ENCODE measurements at regions not wholly inside any gene's neighbourhood (a gene's known extent, or its start where the extent isn't known, plus 50 kb on each side); places are given as distances from the start of the nearest gene placed in this dataset.

DNA sequence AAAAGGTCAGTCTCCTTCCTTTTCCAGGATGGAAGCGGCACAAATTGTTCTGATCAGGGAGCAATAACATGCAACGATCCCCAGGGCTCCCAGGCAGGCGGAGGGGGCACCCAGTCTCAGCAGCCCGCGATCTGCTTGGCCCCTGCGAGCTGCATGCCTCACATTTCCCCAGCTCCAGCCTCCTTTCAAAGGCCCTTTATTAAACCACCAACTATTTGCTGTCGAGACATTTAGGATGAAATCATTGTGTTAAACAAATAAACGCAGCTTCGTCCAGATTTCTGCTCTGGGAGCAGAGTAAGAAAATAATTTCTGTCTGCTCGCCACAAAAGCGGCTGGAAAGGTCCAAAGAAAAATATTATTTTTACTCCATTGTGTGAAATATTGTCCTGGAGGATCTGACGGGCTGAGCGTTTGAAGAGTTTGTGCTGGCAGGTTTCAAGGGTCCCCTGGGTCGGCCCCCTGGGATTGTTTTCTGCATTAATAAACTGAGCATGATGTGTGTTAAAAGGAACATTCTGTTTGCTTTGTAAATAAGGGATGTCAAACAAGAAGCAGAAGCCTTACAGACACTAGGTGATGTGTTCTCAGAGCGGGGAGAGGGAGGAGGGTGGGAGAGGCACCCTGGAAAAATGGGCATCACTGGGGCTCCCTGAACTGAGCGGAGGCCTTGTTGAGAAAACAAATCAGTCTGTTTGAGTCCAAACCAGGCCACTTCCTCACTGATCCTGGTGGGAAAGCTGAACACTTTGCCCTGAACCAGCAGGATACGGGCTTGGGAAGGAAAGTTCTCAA is 110.1 kb downstream of the FOXD1 start:
- DNase-seq: peak; percentile 96

DNA sequence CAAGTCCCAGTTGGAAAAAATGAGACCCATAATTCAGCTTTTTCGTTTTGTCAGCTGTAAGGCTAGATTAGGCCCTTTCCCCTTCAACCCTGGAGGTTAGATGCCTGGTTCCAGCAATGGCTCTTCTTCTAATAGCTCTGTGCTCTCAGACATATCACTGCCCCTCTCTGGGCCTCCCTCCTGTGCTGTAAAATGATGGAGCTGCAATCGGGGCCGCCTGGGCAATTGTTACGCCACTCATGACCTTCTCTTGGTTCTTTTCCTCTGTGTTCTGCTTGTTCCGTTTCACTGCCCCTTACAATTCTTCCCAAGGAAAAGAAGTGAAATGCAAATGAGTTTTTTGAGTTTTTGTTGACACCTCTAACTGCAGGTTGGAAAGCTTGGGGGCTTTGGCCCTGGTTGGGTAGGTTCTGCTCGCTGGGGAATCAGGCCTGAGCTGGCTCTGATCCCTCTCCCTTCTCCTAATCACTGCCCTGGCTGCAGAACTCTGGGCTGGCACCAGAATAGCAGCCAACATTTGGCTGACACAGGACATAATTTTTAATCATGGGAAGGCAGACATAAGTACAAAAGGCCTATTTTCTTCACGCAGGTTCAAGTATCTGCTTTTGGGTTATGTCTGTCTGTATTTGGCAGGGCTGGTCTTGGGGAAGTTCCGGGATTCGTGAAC is 110.9 kb downstream of the FOXD1 start:
- no peak for DNase-seq

DNA sequence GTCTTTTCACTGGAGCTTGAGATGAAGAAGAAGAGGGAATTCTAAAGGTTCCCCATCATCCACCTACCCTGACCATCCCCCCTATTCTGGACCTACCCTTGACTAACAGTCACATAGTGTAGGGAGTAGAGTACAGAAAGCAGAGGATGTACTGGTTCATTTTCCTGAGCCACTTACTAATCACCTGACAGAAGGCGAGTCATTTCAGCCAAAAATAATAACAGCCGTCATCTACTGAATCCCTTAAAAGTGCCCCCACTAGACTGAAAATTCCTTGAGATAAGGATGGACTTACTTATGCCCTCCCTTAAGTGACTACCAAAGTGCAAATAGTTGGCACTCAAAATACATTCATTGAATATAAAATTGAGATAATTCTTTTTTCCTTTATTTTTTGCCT is 112.2 kb downstream of the FOXD1 start:
- peak; percentile 66 for DNase-seq

DNA sequence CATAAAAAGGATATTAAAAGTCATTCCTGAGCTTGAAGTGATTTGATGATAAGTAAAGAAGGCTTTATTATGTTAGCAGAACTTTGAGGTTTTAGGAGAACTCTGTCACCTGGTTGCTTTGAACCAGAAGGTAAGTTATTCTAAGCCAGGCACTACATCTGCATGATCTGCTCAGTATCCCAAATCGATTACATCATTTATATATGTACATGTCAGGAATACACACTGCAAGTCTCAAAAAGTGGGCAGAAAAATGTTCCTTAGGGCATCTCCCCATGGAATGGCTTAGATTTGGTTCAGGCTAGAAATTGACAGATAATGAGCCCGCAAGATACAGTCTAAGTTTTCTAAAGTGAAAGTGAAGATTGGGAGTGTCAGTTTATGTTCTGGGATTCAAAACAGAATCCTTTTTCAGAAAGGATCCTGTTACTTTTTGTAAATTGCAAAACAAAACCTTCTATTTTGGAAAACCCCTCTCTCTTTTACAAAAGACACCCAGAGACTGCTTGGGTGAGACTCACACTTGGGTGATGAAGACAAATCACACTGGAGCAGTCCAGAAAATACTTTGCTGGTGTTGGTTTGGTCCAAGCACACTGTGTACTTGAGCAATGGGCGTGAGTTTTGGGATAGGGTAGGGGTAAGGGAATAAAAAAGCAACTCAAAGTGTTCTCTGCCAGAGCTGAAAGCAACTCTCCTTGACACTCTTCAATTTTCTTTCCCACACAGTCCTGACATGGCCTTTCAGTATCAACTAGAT is 114.5 kb downstream of the FOXD1 start:
- DNase-seq: no peak

DNA sequence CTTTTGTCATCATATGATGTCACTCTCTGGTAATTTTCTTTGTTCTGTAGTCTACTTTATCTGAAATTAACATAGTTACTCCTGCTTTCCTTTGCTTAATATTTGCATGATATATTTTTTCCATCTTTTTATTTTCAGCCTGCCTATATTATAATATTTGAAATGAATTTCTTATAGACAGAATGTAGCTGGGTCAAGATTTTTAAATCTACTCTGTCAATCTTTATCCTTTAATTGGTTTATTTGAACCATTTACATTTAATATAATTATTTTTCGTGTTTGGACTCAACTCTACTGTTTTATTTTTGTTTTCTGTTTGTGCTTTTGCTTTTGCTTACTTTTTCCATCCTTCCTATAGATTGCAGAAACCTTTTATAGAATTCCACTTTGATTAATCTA is 118.0 kb downstream of the FOXD1 start:
- DNase-seq: no peak

DNA sequence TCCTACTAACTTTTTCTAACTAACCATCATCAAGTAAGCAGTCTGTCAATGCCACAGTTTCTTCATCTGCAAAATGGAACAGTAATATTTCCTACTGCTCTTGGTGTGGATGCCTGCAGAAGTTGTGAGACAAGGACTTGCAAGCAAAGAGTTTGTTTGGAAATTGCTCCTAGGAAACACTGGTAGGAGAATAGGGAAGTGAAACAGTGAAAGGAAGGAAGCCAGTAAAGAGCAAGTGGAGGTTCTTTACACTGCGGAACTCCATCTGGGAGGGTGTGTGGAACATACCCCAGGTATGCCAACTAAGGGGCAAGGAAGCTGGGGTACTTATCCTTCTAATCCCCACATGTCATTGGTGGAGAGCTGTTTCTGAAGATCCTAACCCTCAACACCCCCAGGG is 119.9 kb downstream of the FOXD1 start:
- DNase-seq: no peak

DNA sequence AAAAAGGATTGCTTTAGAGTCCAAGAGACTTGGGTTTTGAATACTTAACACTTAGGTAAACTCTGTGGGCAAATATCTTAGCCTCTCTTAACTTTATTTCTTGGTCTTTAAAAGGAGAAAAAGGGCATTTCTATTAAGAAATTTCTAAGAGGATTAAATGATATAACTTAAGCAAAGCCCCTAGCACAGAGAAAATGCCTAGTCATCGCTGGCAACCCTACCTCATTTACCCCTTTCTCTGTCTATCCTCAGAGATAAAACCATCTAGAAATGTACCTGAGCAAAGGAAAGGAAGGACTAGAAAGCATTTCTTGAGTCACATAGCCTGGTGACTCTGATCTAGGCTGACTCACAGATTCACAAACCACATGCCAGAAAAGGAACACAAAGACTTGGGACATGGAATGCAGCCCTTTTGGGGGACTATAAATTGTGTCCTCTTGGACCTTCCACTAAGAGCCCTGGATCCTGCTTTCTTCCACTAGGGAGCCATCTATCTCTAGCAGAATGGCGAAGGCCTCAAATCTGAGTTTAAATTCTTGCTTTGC is 120.6 kb downstream of the FOXD1 start:
- DNase-seq: peak; percentile 88

DNA sequence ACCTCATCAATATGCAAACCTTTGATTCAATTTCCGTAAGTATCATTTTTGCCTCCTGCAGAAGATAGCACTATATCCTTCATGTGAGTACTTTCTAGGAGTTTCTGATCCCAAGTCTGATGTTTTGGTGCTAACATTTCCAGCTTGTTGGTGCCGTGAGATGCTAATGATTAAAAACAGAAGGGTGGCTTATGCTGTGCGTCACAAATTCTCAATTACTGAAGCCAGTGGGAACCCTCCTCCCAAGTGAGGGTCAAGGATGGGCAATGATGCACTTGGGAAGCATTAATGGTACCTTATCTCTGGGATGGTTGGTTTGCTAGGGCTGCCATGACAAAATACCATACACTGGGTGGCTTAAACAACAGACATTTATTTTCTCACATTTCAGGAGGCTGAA is 123.0 kb downstream of the FOXD1 start:
- DNase-seq: no peak

DNA sequence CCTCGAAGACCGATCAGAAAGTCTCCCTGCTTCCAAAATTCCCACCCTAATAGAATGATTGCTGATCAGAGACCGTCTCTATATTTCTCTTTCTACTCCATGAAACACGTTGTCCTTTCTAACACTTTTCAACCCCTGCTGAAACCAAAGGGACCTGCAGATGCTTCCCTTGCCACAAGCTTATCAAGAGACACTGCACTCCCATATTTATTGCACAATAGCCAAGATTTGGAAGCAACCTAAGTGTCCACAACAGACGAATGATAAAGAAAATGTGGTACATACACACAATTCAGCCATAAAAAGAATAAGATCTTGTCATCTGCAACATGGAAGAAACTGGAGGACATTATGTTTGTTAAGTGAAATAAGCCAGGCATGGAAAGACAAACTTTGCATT is 125.1 kb downstream of the FOXD1 start:
- no peak for DNase-seq

DNA sequence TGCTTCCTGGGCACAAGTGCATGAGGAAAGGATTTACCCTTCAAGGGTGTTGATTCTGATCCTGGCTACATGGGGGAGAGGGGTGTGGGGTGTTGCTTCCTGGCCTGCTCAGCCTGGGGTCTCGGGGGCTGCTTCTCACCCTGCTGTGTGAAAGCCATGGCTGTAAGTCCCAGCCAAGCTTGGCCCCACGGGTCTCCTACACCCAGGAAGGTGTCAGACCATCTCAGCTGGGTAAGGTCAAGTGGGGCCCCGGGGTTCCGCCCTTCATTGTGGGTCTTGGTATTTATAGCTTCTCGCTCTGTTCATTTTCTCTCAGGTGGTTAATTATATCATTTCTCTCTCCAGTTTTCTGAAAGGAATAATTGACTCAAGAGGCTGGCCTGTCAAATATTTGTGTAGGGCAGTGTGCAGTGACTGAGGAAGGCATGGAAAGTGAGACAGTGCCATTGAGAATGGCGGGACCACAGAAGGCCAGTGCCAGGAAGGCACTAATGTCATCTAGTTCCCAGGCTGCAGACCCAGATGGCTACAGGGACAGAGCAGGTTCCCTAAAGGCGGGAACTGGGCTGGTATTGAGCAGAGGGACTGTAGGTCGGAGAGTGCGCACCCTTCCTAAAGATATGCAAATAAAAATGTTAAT is 126.0 kb downstream of the FOXD1 start:
- no peak for DNase-seq

DNA sequence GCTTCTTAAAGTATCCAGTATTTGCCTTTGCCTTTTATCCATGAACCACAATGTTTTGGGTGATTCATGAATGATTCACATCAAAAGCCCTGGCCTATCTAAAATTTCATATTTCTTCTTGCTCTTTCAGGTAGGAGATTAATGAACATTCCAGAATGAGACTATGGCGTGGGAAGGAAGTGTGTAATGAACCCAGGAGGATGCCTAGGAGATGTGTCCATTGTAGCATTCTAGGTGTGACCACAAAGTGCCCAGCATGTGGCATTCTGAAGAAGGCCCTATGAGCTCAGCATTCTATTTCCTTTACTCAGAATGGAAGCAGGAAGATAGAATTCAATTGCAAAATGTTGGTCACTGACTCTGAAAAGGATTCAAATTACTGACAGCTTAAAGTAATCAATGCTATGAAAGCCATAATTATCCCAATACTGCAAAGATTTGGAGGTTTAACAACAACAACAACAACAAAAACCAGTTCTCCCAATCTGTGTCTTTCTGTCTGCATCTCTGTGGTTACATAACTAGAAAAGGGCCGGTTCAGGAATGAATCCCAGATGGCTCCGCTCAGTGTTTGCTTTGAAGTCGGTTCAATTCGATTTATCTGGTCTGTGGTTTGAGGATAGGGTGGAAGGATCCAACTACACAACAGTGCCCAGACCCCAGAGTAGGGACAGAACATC is 126.7 kb downstream of the FOXD1 start:
- peak; percentile 99 for DNase-seq

DNA sequence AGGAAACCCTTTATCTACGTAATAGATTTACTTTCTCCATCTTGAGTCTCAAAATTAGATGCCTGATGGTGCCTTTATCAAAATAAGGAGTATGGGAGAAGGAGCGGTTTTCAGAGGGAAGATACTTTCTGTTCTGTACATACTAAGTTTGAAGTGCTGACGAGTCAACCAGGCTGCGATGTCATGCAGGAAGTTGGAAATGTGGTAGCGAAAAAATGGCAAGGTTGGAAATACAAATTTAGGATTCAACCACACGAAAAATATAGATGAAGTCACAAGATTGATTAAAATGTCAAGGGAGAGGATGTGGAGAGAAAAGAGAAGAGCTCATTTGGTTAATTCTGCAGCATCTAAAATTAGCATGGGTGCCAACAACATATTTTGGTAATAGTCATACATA is 129.5 kb downstream of the FOXD1 start:
- no peak for DNase-seq

DNA sequence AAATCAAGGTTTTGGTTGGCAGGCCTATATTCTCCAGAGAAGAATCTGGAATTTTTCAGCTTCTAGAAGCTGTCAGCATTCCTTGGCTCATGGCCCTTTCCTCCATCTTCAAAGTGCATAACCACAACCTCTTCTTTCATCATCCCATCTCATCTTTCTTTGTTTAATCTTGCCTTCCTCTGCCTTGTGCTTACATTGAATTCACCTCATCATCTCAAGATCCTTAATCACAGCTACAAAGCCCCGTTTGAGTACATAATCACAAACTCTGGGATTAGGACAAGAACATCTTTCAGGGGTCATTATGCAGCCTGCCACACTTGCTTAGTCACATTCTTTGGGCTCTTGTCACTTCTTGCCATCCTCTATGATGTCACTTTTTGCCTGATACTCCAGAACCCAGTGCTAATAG is 130.3 kb downstream of the FOXD1 start:
- DNase-seq: peak; percentile 59

DNA sequence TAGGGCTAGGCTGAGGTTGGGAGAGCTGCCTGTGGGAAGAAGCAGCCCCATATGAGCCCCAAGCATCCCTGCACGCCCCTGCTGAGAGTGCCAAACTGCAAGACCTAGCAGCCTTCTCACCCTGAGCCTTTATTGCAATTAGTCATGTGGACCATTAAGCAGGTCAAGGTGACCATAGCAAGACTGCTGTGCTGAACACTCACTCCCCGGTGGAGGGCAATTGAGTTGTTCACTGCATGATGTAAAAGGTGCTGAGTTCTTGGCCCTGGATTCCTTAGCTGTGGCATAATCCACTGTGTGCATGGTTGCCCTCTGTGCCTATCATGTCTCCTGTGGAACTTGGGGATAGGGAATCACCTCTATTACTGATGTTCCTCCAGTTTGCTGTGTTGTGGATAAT is 131.1 kb downstream of the FOXD1 start:
- no peak for DNase-seq

DNA sequence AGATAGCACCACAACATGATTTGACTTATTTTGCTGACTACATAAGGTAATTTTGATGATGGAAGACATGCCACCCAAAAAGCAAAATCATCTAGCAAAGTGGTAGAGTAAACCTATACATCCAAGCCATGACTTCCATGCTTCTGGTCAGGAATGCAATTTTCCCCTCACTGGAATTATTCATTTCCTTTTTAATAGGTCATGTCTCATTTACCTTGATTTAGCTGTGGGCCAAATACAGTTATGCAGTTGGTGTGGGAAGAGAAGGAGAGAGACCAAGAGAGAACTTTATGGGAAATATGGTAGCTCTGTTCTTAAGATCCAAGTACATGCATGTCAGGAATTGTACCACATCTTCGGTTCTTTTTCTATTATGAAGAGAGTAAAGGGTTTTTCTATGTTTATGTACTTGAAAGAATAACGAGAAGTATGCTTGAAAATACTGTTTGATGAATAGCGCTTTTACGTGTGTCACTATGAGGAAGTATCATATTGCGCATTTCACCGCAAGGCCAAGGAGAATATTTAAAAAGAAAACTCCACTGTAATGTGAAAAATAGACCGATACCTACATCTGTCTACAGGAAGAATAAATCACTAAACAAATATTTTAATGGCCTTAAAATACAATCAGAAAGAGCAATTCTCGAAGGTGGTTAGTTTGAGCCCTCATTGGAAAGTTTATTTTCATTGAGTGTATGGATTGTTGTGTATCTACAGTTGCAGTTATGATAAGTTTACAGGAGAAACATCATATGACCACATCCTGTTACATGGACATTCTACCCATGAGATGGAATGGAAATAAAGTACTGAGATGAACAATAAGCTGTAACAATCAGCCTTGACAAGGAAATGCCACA is 134.0 kb downstream of the FOXD1 start:
- peak; percentile 57 for DNase-seq

DNA sequence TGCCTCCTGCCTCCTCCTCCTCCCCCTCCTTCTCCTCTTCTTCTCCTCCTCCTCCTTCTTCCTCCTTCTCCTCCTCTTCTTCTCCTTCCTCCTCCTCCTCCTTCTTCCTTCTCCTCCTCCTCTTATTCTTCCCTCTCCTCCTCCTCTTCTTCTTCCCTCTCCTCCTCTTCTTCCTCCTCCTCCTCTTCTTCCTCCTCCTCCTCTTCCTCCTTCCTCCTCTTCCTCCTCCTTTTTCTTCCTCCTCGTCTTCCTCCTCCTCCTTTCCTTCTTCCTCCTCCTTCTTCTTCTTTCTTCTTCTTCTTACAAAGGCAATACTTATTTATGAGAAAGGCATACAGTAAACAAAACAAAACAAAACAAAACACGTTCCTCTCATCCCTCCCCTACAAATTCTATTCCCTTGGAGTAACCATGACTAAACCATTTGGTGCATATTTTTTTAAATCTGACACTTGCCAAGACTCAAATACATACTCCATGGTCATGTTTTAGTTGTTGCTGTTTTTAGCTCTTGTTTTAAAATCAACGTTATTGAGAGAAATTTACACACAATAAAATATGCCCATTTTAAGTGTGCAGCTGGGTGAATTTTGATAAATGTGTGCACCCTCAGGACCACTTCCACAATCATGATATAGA is 135.6 kb downstream of the FOXD1 start:
- peak; percentile 74 for DNase-seq

DNA sequence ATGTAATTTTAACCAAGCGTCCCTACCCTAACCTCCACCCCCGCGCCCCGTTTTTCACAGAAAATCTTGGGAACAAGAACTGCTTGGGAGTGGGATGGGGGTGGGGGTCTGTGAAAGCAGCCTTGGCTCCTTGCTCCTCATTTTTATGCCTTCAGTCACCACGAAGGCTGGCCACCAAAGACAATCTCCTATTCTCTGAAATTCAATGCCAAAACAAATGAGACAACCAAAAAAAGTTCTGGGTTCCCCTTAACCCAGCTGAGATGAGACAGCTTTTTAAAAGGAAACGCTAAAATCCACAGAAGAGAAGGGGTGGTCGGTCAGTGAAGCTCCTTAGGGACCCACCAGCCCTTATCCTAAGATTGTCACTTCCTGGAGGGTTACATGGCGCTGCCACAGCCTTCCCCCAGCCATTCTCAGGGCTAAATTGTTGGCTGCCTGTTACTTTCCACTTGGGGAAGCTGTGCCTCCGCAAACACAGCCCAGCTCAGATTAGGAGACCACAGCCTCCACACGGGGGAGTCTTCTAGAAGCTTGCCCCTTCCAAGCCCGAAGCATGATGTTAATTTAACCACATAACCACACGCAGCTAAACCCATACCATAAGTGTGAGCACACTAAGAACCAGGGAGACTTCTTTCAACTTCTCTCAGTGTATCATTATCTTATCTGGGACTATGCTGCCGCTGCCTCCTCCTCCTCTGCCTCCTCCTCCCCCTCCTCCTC is 136.3 kb downstream of the FOXD1 start:
- DNase-seq: peak; percentile 99

DNA sequence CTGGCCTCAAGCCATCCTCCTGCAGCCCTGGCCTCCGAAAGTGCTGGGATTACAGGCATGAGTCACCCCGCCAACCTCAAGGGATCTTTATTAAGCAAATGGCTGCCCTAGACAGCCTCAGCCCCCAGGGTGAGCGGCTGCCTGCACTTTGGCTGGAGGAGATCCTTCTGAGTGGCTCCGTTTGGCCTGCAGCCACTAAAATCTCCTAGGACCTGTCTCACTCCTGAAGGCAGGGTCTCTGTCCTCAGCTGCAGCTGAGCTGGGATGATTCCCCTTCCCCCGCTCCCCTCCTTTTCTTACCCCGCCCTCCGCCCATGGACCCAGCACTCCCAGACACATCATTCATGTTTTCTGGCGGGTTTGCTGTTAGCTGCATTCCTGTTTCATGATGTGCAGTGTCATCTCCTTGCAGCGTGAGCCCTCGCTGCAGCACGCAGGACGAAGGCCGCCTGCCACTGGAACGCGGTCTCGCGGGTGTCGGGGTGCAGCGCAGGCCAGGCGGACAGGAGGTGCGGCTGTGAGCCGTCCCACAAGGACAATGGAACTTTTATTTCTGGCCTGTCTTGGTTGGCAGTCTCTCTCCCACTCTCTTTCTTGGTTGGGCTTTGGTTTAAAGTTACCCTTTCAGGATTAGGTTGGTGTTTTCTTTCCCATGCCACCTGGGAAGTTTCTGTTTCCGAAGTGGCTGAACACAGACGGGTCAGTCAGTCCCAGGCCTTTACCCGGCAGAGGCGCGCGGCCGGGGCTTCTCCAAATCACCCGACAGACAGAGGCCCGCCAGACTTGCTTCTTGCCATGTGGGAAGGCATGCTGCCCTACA is 137.1 kb downstream of the FOXD1 start:
- DNase-seq: peak; percentile 98
